ENCODE measurements at regions not wholly inside any gene's neighbourhood (a gene's known extent, or its start where the extent isn't known, plus 50 kb on each side); places are given as distances from the start of the nearest gene placed in this dataset.
"Not testable (repeated sequence)": the region's sequence is repeated elsewhere in the genome, so short reads cannot be mapped to it uniquely, and the experiment has no call there.

- ChIA-PET CTCF (no interaction called here), POLR2A (no interaction called here)
- no peak overlapping the region for H3K27ac Mint-ChIP-seq
- no peaks in the 10 kb centered on the region for H3K36me3 Mint-ChIP-seq (ENCODE audit: low read depth)
- no peak overlapping the region for H3K4me3 Mint-ChIP-seq
- H3K27me3 Mint-ChIP-seq = no peaks in the 10 kb centered on the region
- no peaks in the 10 kb centered on the region for H3K4me1 Mint-ChIP-seq
- no peak for DNase-seq
- no peaks in the 10 kb centered on the region for H3K9me3 Mint-ChIP-seq
Observed at GRCh38 chr10:113493195-113493594, 59.7 kb upstream of the HABP2 start.

DNA sequence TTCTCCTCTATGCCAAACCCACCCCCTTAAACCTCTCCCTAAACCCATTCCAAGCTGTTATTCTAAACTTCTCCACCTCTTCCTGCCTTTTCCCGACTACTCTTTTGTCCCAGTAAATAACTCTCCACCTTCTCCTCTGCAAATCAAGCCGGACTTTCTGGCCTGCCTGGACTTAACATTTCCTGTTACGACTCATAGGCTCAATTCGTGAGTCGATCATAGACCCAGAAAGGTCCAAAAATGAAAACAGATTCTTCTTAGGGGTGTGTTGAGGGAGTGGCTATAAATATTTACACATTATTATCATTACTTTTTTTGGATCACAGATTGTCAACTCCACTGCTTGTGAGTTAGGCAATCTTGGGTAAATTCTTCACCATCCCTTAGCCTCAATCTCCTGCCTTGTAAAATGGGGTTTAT is 59.0 kb upstream of the HABP2 start:
- no peak for DNase-seq
- Mint-ChIP-seq H3K4me3 (no peak overlapping the region), H3K9me3 (no peaks in the 10 kb centered on the region), H3K27ac (no peak overlapping the region), H3K4me1 (no peaks in the 10 kb centered on the region), H3K36me3 (ENCODE audit: low read depth) (no peaks in the 10 kb centered on the region), H3K27me3 (no peaks in the 10 kb centered on the region)
- ChIA-PET CTCF (no interaction called here), POLR2A (no interaction called here)

- ChIA-PET POLR2A (no interaction called here), CTCF (interaction anchor here (0.5 kb wide), 1 partner anchor 111 kb away, joined by 4 read pairs; no protein-coding TSS in a partner anchor)
- DNase-seq = no peak
- no peaks in the 10 kb centered on the region for H3K36me3 Mint-ChIP-seq (ENCODE audit: low read depth)
- H3K4me3 Mint-ChIP-seq = no peak overlapping the region
- peaks cover 2% of the 10 kb centered on the region for H3K4me1 Mint-ChIP-seq
- H3K9me3 Mint-ChIP-seq = no peaks in the 10 kb centered on the region
- H3K27ac Mint-ChIP-seq = no peak overlapping the region
- no peaks in the 10 kb centered on the region for H3K27me3 Mint-ChIP-seq
Observed at GRCh38 chr10:113494761-113495160, 58.1 kb upstream of the HABP2 start.

- H3K9me3 Mint-ChIP-seq = no peaks in the 10 kb centered on the region
- POLR2A ChIA-PET = no interaction called here
- H3K4me1 Mint-ChIP-seq = peaks cover 2% of the 10 kb centered on the region
- DNase-seq = no peak
- H3K4me3 Mint-ChIP-seq = no peak overlapping the region
- H3K27ac Mint-ChIP-seq = no peak overlapping the region
- no peaks in the 10 kb centered on the region for H3K36me3 Mint-ChIP-seq (ENCODE audit: low read depth)
- CTCF ChIA-PET = no interaction called here
- no peaks in the 10 kb centered on the region for H3K27me3 Mint-ChIP-seq
Observed at GRCh38 chr10:113495553-113495952, 57.3 kb upstream of the HABP2 start.

GRCh38 chr10:113496111-113497109 is 56.4 kb upstream of the HABP2 start:
- DNase-seq = no peak
- Mint-ChIP-seq H3K4me3 (no peak overlapping the region), H3K9me3 (no peaks in the 10 kb centered on the region), H3K27ac (no peak overlapping the region), H3K4me1 (peaks cover 2% of the 10 kb centered on the region), H3K27me3 (no peaks in the 10 kb centered on the region), H3K36me3 (ENCODE audit: low read depth) (no peaks in the 10 kb centered on the region)
- CTCF ChIA-PET = no interaction called here
- POLR2A ChIA-PET = no interaction called here

GRCh38 chr10:113497198-113497597 is 55.7 kb upstream of the HABP2 start:
- no peak for DNase-seq
- POLR2A ChIA-PET = no interaction called here
- CTCF ChIA-PET = no interaction called here
- no peaks in the 10 kb centered on the region for H3K9me3 Mint-ChIP-seq
- H3K27ac Mint-ChIP-seq = no peak overlapping the region
- H3K4me1 Mint-ChIP-seq = peaks cover 2% of the 10 kb centered on the region
- H3K4me3 Mint-ChIP-seq = no peak overlapping the region
- no peaks in the 10 kb centered on the region for H3K36me3 Mint-ChIP-seq (ENCODE audit: low read depth)
- no peaks in the 10 kb centered on the region for H3K27me3 Mint-ChIP-seq

- DNase-seq = no peak
- CTCF ChIA-PET = no interaction called here
- Mint-ChIP-seq H3K36me3 (ENCODE audit: low read depth) (no peaks in the 10 kb centered on the region), H3K4me1 (peaks cover 2% of the 10 kb centered on the region), H3K9me3 (no peaks in the 10 kb centered on the region), H3K27ac (no peak overlapping the region), H3K4me3 (no peak overlapping the region), H3K27me3 (no peaks in the 10 kb centered on the region)
- POLR2A ChIA-PET = no interaction called here
Observed at GRCh38 chr10:113498997-113499396, 53.9 kb upstream of the HABP2 start.

GRCh38 chr10:113499806-113500205 is 53.0 kb upstream of the HABP2 start:
- no peaks in the 10 kb centered on the region for H3K27me3 Mint-ChIP-seq
- H3K4me3 Mint-ChIP-seq = no peak overlapping the region
- ChIA-PET CTCF (no interaction called here), POLR2A (no interaction called here)
- H3K9me3 Mint-ChIP-seq = no peaks in the 10 kb centered on the region
- no peak overlapping the region for H3K27ac Mint-ChIP-seq
- DNase-seq = no peak
- peaks cover 2% of the 10 kb centered on the region for H3K4me1 Mint-ChIP-seq
- no peaks in the 10 kb centered on the region for H3K36me3 Mint-ChIP-seq (ENCODE audit: low read depth)

DNA sequence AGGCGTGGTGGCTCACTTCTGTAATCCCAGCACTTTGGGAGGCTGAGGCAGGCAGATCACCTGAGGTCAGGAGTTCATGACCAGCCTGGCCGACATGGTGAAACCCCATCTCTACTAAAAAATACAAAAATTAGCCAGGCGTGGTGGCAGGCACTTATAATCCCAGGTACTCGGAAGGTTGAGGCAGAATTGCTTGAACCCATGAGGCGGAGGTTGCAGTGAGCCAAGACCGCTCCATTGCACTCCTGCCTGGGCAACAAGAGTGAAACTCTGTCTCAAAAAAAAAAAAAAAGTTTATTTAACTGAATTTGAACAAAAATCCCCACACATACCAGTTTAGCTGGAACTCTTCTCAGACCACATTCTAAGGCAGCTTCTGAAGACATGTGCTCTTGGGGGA is 51.8 kb upstream of the HABP2 start:
- H3K36me3 Mint-ChIP-seq (ENCODE audit: low read depth); H3K4me3 Mint-ChIP-seq; H3K27ac Mint-ChIP-seq; H3K27me3 Mint-ChIP-seq; CTCF ChIA-PET; POLR2A ChIA-PET; DNase-seq; H3K4me1 Mint-ChIP-seq; H3K9me3 Mint-ChIP-seq: not testable (repeated sequence)

Data from activated CD4-positive, alpha-beta T cell treated with anti-CD3 and anti-CD28 coated beads, Interleukin-2, amount 10 ng/mL, durations not matched to agents 7 days and 5 days (primary cell).